Natural killer cell treated with Interleukin-12 subunit alpha and Interleukin-12 subunit beta and Interleukin-15 and Interleukin-18, amount 100 ng/mL, for 72 hours (primary cell): ENCODE measurements at regions not wholly inside any gene's neighbourhood (a gene's known extent, or its start where the extent isn't known, plus 50 kb on each side); places are given as distances from the start of the nearest gene placed in this dataset.

Experiments
- ATAC-seq, 2 donors: fragments of 150-1000 bp; cut with Tn5 transposase in 1 of 2; sonication (Bioruptor Pico), chemical (Tn5 transposase) in 1 of 2; 2 replicates each; pipeline ENCODE4 v1.10.0; 2021
- DNase-seq: peaks from one replicate; pipeline ENCODE4 v3.0.0; 2022; ENCODE audit warnings: low spot score
- H3K27ac Mint-ChIP-seq, 2 donors: 1 replicate in 1 of 2; 2 replicates in 1 of 2; pipeline ENCODE4 v1.8.0; 2022; ENCODE audit warnings: mixed read lengths in 2 of 2, mild to moderate bottlenecking in 1 of 2, moderate library complexity in 1 of 2
- H3K27me3 Mint-ChIP-seq, 2 donors: 1 replicate in 1 of 2; 2 replicates in 1 of 2; pipeline ENCODE4 v1.8.0; 2022; ENCODE audit warnings: mixed read lengths in 2 of 2
- H3K36me3 Mint-ChIP-seq: one replicate; pipeline ENCODE4 v1.8.0; 2022; ENCODE audit warnings: mixed read lengths
- H3K4me1 Mint-ChIP-seq, 2 donors: 1 replicate in 1 of 2; 2 replicates in 1 of 2; pipeline ENCODE4 v1.8.0; 2022; ENCODE audit warnings: low read depth in 2 of 2, mixed read lengths in 2 of 2, mild to moderate bottlenecking in 1 of 2
- H3K4me3 Mint-ChIP-seq: one replicate; pipeline ENCODE4 v1.8.0; 2022; ENCODE audit warnings: mixed read lengths
- H3K9me3 Mint-ChIP-seq: 2 replicates; pipeline ENCODE4 v1.8.0; 2022; ENCODE audit warnings: mixed read lengths

DNA sequence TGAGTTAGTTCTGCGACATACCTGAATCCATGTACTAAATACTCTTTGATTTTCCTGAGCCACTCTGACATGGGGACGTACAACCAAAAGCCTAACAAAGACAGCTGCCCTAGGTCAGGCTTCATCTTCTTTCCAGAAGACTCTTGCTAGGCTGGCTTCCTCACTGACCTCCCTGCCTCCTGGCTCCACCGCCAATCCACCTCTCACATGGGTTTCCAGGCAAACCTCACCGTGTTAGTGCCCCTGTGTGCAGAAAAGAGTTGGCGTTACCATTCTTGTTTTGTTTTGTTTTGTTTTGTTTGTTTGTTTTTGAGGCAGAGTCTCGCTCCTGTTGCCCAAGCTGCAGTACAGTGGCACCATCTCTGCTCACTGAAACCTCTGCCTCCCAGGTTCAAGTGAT lies 135.3 kb downstream of the WSCD1 start:
- H3K36me3 Mint-ChIP-seq, result no peaks in the 10 kb centered on the region
- no peak for DNase-seq
- no peak overlapping the region for H3K4me3 Mint-ChIP-seq
- no peak overlapping the region for H3K27ac Mint-ChIP-seq
- no peak for ATAC-seq
- no peaks in the 10 kb centered on the region for H3K4me1 Mint-ChIP-seq
- peaks cover 25 to 30% of the 10 kb centered on the region in 2 donors for H3K27me3 Mint-ChIP-seq
- no peaks in the 10 kb centered on the region for H3K9me3 Mint-ChIP-seq

DNA sequence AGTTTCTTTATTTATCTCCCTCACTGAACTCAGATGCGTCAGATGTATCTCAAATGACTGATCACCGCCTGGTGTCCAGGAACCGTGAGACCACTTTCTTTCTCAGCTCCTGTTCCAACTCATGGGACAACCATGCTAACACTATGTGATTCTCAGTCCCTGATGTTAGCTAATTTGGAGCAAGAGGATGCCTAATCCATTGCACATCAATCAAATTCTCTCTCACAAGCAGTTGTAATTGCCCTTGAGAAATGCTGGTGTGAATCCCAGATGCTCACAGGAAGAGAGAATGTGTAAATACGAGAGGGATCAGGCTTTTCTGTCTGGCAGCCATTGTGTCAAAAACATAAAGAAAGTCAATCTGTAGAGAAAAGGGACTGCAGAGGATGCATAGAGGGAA lies 134.9 kb downstream of the WSCD1 start:
- H3K4me3 Mint-ChIP-seq, result no peak overlapping the region
- DNase-seq (no peak), ATAC-seq (no peak)
- H3K4me1 Mint-ChIP-seq, result no peaks in the 10 kb centered on the region
- H3K27ac Mint-ChIP-seq, result no peak overlapping the region
- no peaks in the 10 kb centered on the region for H3K36me3 Mint-ChIP-seq
- peaks cover 24 to 28% of the 10 kb centered on the region in 2 donors for H3K27me3 Mint-ChIP-seq
- H3K9me3 Mint-ChIP-seq, result no peaks in the 10 kb centered on the region

DNA sequence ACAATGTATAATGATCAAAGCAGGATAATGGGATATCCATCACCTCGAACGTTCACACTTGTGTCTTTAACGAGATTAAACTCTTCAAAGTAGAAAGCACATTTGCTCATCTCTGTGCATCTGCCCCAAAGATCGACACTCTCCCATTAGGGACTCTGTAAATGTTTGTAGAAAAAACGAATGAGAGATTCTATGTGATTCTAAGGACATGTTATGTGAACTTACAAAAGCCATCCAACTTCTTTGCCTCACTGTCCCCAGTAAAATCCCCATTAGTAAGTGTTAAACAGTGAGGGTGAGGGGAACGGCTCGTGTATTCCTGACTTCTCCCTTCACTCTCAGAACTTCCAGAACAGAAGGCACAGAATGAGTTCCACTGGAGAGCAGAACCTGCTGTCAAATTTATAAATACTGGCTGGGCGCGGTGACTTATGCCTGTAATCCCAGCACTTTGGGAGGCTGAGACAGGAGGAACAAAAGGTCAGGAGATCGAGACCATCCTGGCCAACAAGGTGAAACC lies 134.1 kb downstream of the WSCD1 start:
- no peak for DNase-seq
- no peaks in the 10 kb centered on the region for H3K9me3 Mint-ChIP-seq
- ATAC-seq, result no peak
- H3K4me1 Mint-ChIP-seq, result no peaks in the 10 kb centered on the region
- peaks cover 21 to 28% of the 10 kb centered on the region in 2 donors for H3K27me3 Mint-ChIP-seq
- no peak overlapping the region for H3K27ac Mint-ChIP-seq
- H3K4me3 Mint-ChIP-seq, result no peak overlapping the region
- H3K36me3 Mint-ChIP-seq, result no peaks in the 10 kb centered on the region

DNA sequence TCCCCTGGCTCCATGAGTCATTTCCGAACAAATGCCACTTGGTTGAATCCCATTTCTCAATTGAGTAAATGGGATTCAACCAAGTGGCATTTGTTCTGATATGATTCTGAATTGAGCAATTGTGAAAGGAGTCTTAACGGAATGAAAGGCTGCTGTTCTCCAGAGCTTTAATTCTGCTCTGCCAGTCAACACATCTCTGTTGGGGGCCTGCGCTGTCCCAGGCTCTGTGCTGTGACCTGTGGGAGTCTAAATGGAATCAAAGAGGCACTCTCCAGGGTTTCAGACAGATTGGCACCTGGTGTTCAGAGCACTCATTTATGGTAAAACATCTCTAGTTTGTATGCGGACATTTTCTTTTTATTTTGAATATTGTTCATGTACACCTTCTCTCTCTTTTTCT lies 126.2 kb downstream of the WSCD1 start:
- ATAC-seq, result no peak
- Mint-ChIP-seq H3K36me3 (peaks cover 6% of the 10 kb centered on the region), H3K27ac (no peak overlapping the region), H3K9me3 (no peaks in the 10 kb centered on the region), H3K27me3 (peaks cover 10 to 31% of the 10 kb centered on the region in 2 donors), H3K4me3 (no peak overlapping the region), H3K4me1 (peaks cover 0 to 3% of the 10 kb centered on the region in 2 donors)
- DNase-seq, result no peak

DNA sequence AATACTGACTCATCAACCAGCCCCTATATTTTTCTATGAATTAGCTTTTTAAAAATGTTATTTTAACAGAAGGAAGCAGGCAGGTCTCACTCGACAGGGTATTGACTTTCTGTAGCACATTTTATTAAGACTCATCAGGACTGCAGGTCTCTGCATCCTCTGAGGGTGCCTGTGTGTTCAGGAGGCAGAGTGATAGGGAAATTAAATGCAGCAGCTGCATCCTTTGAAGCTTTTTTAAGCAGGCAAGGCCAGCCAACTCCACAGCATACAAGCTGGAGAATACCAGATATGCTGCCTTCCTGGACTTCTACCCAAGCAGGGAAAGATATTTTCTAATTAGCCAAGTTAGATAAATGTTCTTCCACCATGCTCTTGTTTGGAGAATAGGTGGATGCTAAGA lies 124.9 kb downstream of the WSCD1 start:
- H3K4me3 Mint-ChIP-seq, result no peak overlapping the region
- ATAC-seq (no peak), DNase-seq (no peak)
- peaks cover 0 to 3% of the 10 kb centered on the region in 2 donors for H3K4me1 Mint-ChIP-seq
- peaks cover 7 to 31% of the 10 kb centered on the region in 2 donors for H3K27me3 Mint-ChIP-seq
- peaks cover 6% of the 10 kb centered on the region for H3K36me3 Mint-ChIP-seq
- no peaks in the 10 kb centered on the region for H3K9me3 Mint-ChIP-seq
- H3K27ac Mint-ChIP-seq, result no peak overlapping the region

DNA sequence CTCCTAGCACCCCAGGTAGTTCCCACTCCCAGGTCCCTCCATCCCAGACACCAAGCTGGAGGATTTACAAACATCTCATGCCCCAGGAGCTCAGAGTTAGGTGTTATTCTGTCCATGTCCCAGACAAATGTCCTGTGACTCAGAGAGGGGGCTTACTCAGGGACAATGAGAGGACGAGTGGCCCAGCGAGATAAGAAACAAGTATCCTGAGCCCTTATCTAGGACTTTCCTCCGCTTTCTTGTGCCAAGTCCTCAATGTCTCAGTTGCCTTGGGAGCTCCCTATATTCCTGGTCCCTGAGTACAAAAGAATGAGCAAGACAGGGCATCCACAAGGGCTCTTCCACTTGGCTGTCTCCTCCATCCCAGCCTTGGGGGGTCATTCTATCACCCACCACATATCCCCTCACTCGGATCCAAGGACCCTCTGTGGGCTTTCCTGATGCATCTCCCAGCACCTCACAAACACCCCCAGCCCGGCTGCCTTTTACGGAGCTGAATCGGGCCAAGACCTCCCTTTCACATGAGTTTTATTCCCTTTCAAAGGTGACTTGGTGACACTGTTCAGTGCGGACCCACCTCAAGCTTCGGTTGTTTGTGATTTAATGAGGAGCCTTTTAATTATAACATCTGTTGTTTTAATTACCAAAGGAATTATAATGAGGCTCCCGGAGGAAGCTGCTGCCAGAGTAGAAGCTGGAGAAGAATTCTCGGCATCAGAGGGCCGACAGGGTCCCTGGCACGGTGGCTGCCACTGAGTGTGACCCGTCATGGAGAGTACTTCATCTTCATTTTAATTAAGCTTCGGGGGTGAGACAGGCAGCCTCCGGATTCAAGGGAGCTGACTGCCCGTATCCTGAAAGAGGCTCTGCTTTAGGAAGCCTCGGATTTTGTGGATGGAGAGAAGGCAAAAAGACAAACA lies 121.5 kb downstream of the WSCD1 start:
- H3K36me3 Mint-ChIP-seq, result peaks cover 6% of the 10 kb centered on the region
- peaks cover 3 to 11% of the 10 kb centered on the region in 2 donors for H3K27me3 Mint-ChIP-seq
- H3K4me1 Mint-ChIP-seq, result peaks cover 0 to 3% of the 10 kb centered on the region in 2 donors
- no peaks in the 10 kb centered on the region for H3K9me3 Mint-ChIP-seq
- DNase-seq (no peak), ATAC-seq (no peak)
- H3K27ac Mint-ChIP-seq, result no peak overlapping the region
- H3K4me3 Mint-ChIP-seq, result no peak overlapping the region

DNA sequence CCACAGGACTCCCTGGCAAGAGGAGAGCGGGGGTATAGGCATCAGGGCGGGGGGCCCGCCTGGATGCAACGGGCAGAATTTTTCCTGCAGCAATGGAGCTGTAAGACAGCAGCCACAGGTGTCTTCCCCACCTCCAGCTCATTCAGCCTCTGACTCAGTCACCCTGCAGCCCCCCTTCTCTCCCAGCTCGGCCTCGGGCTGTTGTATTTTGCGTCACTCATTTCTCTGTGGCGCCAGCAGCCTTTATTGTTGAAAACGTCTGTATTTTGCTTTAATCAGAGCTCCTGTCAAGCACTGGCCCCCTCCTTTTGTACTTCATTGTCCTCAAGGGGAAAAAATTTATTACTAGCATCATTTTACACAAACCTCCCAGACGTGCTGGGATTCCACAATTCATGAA lies 117.7 kb downstream of the WSCD1 start:
- no peaks in the 10 kb centered on the region for H3K9me3 Mint-ChIP-seq
- no peaks in the 10 kb centered on the region for H3K4me1 Mint-ChIP-seq
- no peaks in the 10 kb centered on the region for H3K36me3 Mint-ChIP-seq
- DNase-seq (no peak), ATAC-seq (peak in 1 of 2 donors; percentile 38)
- H3K27me3 Mint-ChIP-seq, result peaks cover 0 to 12% of the 10 kb centered on the region in 2 donors
- no peak overlapping the region for H3K4me3 Mint-ChIP-seq
- no peak overlapping the region for H3K27ac Mint-ChIP-seq

DNA sequence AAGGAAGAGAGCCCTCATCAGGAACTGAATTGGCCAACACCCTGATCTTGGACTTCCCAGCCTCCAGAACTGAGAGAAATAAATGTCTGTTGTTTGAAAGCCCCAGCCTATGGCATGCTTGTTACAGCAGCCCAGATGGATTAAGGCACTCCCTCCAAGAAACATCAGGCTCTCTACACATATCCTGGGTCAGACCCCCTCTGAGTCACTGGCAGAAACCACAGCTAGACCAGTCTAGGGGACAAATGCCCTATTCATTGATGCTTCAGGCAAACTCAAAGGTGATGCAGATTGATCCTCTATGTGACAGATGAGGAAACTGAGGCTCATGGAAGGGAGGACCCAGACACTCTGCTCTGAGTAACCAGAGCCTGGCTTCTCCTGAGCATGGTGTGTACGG lies 116.8 kb downstream of the WSCD1 start:
- no peak for ATAC-seq
- H3K9me3 Mint-ChIP-seq, result no peaks in the 10 kb centered on the region
- DNase-seq, result no peak

DNA sequence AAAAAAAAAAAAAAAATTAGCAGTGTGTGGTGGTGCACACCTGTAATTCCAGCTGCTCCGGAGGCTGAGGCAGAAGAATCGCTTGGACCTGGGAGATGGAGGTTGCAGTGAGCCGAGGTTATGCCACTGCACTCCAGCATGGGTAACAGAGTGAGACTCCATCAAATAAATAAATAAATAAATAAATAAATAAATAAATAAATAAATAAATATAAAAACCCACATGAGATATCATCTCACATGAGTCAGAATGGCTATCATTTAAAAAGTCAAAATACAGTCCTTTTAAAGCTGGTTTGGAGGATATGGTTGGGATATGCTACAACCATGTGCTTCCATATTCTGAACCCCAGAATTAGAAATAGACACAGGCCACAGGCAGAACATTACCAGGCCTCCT lies 114.3 kb downstream of the WSCD1 start:
- no peaks in the 10 kb centered on the region for H3K4me1 Mint-ChIP-seq

More for the DNA sequence above, 116.8 kb downstream of the WSCD1 start:
- Mint-ChIP-seq H3K4me3 (no peak overlapping the region), H3K27me3 (peaks cover 6 to 15% of the 10 kb centered on the region in 2 donors), H3K27ac (no peak overlapping the region), H3K4me1 (no peaks in the 10 kb centered on the region), H3K36me3 (no peaks in the 10 kb centered on the region)

DNA sequence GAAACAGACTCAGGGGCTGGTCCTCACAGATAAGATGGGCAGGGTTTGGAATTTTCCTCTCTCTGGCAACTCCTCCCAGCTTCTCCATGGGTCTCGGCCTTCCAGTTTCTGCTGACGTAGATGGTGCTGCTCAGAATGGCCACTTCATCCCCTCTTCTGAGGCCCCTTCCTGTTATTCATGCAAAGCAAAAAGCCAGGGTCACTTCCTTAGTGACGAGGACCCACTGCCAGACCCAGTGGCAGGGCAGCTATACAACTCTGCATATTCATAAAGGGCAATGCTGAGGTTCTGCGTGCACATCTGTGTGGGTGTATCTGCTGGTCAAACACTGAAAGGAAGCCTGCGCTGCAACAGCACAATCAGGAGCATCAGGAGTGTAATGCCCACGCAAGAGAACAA lies 108.8 kb downstream of the WSCD1 start:
- H3K27ac Mint-ChIP-seq, result no peak overlapping the region
- no peaks in the 10 kb centered on the region for H3K36me3 Mint-ChIP-seq
- no peaks in the 10 kb centered on the region for H3K4me1 Mint-ChIP-seq
- ATAC-seq (no peak), DNase-seq (no peak)
- peaks cover 18 to 26% of the 10 kb centered on the region in 2 donors for H3K27me3 Mint-ChIP-seq
- no peaks in the 10 kb centered on the region for H3K9me3 Mint-ChIP-seq
- H3K4me3 Mint-ChIP-seq, result no peak overlapping the region

More for the DNA sequence above, 114.3 kb downstream of the WSCD1 start:
- Mint-ChIP-seq H3K27me3 (peaks cover 11 to 18% of the 10 kb centered on the region in 2 donors), H3K4me3 (no peak overlapping the region), H3K36me3 (no peaks in the 10 kb centered on the region), H3K27ac (no peak overlapping the region), H3K9me3 (no peaks in the 10 kb centered on the region)
- DNase-seq (no peak), ATAC-seq (no peak)

DNA sequence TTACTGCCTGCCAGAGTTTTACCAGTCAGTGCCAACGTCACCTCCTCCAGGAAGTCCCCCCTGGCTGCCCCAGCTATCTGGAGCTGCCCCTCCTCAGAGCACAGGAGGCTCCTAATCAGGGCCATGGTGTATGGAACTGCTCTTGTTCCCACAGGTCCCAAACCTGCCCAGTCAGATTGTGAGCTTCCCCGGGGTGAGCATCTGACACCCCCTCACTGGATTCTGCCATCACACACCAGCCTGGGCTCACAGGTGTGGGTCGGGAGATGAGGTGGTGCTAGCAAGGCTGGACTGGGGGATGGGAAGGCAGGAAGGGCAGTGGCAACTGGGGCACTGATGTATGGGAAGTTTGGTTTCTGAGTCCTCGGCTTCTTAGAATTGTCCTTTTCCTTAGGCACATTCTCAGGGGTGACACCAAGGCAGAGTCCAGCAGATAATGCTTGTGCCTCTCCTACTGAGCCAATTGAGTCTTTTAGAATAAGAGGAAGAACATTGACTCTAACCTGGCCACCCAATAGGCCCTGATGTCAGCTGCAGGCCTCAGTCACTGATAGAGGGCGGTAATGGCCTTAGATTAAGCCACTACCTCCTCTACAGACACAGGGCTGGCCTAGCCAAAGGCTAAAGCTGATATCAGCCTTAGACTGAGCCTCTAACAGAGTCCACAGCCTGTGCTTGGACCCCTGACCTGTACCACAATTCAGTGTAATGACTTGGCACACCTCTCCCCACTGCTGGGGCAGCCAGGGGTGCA lies 107.9 kb downstream of the WSCD1 start:
- Mint-ChIP-seq H3K9me3 (no peaks in the 10 kb centered on the region), H3K36me3 (no peaks in the 10 kb centered on the region), H3K4me3 (no peak overlapping the region), H3K4me1 (no peaks in the 10 kb centered on the region), H3K27ac (no peak overlapping the region), H3K27me3 (peaks cover 21 to 23% of the 10 kb centered on the region in 2 donors)
- DNase-seq (no peak), ATAC-seq (no peak)
